ENCODE measurements at regions not wholly inside any gene's neighbourhood (a gene's known extent, or its start where the extent isn't known, plus 50 kb on each side); places are given as distances from the start of the nearest gene placed in this dataset.

DNA sequence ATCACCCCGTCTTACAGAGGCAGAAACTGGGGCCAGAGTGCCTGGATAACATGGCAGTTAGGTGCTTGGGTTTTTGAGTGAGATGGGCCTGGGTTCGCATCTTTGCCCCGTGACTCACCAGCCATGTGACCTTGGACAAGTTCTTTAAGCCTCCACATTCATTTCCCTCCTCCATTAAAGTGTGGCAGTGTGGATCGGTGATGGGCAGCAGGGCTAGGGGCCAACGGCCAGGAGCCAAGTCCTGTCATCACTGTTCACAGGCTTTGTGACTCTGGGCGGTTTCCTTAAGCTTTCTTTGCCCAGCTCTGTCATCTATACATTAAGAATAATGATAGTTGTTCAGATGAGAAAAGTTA lies 85.5 kb upstream of the PMEPA1 start:
- Mint-ChIP-seq H3K4me1 (peaks cover 42% of the 10 kb centered on the region), H3K27ac (peak overlapping the region in 2 of 3 experiments; percentile 6 to 45), H3K36me3 (ENCODE audit: low read depth) (no peaks in the 10 kb centered on the region), H3K9me3 (no peaks in the 10 kb centered on the region), H3K27me3 (ENCODE audit: low read depth) (peaks cover 8% of the 10 kb centered on the region), H3K4me3 (no peak overlapping the region)
- TF ChIP-seq, protein P1, sequence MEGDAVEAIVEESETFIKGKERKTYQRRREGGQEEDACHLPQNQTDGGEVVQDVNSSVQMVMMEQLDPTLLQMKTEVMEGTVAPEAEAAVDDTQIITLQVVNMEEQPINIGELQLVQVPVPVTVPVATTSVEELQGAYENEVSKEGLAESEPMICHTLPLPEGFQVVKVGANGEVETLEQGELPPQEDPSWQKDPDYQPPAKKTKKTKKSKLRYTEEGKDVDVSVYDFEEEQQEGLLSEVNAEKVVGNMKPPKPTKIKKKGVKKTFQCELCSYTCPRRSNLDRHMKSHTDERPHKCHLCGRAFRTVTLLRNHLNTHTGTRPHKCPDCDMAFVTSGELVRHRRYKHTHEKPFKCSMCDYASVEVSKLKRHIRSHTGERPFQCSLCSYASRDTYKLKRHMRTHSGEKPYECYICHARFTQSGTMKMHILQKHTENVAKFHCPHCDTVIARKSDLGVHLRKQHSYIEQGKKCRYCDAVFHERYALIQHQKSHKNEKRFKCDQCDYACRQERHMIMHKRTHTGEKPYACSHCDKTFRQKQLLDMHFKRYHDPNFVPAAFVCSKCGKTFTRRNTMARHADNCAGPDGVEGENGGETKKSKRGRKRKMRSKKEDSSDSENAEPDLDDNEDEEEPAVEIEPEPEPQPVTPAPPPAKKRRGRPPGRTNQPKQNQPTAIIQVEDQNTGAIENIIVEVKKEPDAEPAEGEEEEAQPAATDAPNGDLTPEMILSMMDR (IDR thresholded peaks at IDR 0.05; ENCODE audit: unreplicated experiment in 3 of 3): no peak

DNA sequence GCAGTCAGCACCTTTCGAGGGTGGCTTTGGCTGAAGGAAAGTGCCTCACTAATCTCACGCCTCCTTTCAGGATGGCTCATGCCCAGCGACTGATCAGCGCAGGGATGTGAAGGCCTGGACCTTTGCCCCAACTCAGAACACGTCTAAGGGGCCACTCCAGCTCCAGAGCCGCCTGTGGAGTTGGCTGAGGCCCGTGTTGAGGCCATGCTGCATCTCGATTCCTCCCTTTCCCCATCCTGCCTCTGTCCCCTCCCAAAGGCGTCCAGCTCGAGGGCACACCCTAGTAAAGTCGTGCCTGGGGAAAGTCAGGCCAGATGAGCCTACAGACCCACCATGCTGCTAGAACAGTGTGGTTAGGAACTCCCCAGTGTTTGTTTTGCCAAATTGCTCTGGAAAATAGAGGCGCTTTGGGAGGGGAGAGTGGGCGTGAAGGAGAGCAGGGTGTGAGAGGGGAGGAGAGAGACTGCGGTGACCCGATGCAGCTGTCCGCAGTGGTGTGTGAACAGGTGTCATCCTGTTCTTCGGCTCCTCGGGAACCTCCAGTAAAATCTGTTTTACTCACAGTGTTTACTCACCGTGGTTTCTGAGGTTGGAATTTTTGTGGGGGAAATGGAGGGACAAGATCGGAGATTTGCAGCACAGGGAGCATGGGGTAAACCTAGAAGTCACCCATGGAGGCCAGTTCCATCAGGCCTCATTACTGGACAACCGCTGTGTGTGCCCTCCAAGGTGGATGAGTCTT lies 85.0 kb upstream of the PMEPA1 start:
- Mint-ChIP-seq H3K27me3 (ENCODE audit: low read depth) (peaks cover 7% of the 10 kb centered on the region), H3K9me3 (no peaks in the 10 kb centered on the region), H3K4me3 (no peak overlapping the region), H3K4me1 (peaks cover 42% of the 10 kb centered on the region), H3K36me3 (ENCODE audit: low read depth) (no peaks in the 10 kb centered on the region), H3K27ac (peak overlapping the region in 2 of 3 experiments; percentile 6 to 45)
- TF ChIP-seq, protein P1 (IDR thresholded peaks at IDR 0.05; ENCODE audit: unreplicated experiment in 3 of 3): no peak

DNA sequence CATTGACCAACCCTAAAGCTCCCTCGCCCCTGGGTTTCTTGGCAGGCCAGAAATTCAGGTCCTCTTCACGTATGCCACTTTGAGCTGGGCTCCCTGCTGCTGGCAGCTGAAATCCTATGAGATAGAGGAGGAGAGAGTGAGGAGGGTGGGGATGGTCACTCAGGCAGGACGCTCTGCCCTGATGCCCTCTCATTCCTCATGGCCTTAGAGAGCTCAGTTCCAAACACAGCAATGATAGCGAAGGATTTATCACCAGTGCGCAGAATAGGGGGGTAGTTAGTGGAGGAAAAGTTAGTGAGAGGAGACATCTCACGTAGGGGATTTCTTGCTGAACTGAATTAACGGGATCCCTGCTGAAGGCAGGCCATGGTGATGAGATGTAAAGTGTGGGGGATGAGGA lies 84.2 kb upstream of the PMEPA1 start:
- no peaks in the 10 kb centered on the region for H3K36me3 Mint-ChIP-seq (ENCODE audit: low read depth)
- H3K4me1 Mint-ChIP-seq: peaks cover 42% of the 10 kb centered on the region
- TF ChIP-seq, protein P1 (IDR thresholded peaks at IDR 0.05; ENCODE audit: unreplicated experiment in 3 of 3): no peak
- peaks cover 9% of the 10 kb centered on the region for H3K27me3 Mint-ChIP-seq (ENCODE audit: low read depth)
- H3K4me3 Mint-ChIP-seq: no peak overlapping the region
- no peak overlapping the region for H3K27ac Mint-ChIP-seq
- H3K9me3 Mint-ChIP-seq: no peaks in the 10 kb centered on the region

DNA sequence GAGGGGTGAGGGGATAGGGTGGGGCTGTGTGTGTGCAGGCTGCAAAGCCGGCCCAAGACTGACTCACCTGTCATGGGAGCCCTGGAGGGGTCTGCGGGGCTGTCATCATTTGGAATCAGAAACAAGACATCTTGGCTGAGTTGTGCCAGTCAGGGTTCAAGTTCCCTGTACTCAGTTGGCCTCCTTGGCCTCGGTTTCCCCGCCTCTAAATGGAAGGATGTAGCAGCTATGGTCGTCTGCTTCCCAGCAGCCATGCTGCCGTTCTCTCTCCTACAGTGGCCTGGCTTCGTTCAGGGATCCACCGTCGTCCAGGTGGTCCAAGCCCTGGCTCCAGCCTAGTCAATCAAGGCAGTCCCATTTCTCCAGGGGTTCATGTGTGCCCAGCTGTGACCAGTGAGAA lies 83.6 kb upstream of the PMEPA1 start:
- H3K27me3 Mint-ChIP-seq (ENCODE audit: low read depth): peaks cover 9% of the 10 kb centered on the region
- H3K4me3 Mint-ChIP-seq: no peak overlapping the region

DNA sequence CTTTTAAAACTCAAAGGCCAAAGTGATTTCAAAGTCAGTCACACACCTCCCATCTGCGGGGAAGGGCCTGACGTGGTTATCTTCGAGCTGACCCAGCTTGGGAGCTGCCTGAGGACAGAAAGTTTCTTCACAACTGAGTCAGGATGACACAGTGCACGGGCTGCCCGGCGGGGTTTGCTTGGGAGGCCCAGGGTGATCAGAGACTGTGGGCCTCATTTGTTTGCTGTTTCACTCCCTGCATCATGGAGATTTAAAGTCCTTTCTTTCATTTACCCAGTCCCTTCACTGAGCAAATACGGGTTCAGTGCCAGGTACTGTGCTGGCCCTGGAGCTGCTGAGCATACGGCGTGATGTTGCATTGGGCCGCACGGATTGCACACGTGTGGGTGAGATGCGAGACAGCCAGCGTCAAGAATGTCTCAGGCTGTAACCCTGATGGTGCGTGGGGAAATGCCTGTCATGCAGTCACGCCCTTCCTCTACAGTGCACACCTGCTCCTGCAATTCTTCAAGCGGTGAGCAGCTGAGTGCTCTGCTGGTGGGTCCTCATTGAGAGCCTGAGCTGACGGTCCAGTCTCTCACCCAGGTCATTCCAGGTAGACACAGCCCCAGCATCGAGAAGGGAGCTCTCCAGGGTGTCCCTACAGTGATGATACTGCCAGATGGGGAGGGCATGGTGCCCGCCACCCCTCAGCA lies 82.7 kb upstream of the PMEPA1 start:
- peaks cover 42% of the 10 kb centered on the region for H3K4me1 Mint-ChIP-seq
- no peaks in the 10 kb centered on the region for H3K9me3 Mint-ChIP-seq
- peak overlapping the region; percentile 1 to 58 (median 24) for H3K27ac Mint-ChIP-seq
- H3K36me3 Mint-ChIP-seq (ENCODE audit: low read depth): no peaks in the 10 kb centered on the region
- TF ChIP-seq, protein P1 (IDR thresholded peaks at IDR 0.05; ENCODE audit: unreplicated experiment in 3 of 3): no peak
- H3K27me3 Mint-ChIP-seq (ENCODE audit: low read depth): peaks cover 9% of the 10 kb centered on the region
- peak overlapping the region in 1 of 3 experiments; percentile 40 for H3K4me3 Mint-ChIP-seq

More for the DNA sequence above, 83.6 kb upstream of the PMEPA1 start:
- no peaks in the 10 kb centered on the region for H3K9me3 Mint-ChIP-seq
- no peaks in the 10 kb centered on the region for H3K36me3 Mint-ChIP-seq (ENCODE audit: low read depth)
- peaks cover 42% of the 10 kb centered on the region for H3K4me1 Mint-ChIP-seq
- H3K27ac Mint-ChIP-seq: no peak overlapping the region
- TF ChIP-seq, protein P1 (IDR thresholded peaks at IDR 0.05; ENCODE audit: unreplicated experiment in 3 of 3): no peak
